ENCODE measurements at regions not wholly inside any gene's neighbourhood (a gene's known extent, or its start where the extent isn't known, plus 50 kb on each side); places are given as distances from the start of the nearest gene placed in this dataset.

DNA sequence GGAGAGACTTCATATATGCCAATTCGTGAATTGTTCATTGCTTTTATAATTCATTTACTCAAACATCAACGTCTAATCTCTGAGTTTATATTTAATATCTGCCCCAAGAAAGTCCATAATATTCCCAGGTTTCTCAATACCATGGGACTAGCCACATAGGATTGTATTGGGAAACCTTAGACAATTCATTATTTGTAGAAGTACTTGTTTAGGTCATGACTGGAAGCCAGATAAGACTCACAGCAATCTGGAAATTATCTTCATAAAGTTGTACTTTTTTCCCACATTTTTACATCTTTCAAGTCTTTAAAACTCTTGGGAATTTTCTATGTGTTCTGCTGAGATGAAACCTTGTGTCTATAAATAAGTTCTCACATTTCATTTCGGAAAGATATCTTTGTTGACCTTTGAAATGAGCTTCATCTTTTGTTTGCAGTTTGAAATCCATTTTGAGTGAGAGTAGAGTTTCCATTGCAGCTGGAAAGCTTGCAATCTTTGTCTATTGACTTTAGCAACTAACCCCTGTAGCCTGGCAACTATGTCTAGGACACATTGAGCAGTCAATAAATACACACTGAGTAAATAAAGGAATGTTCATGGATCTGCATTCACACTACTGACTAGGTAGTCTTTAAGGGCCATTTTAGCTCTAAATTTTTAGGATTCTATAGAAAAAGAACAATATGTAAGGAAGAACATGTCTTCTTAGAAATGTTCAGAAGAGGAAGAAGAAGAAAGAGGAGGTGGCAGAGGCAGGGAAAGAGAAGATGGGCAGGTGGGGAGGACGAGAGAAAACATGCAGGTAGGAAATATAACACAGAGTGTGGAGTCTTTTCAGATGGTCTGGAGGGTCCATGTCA is 154.4 kb downstream of the LRIG3 start:
- Histone ChIP-seq H3K27me3 (ENCODE audit: control insufficient read depth, insufficient read depth, low read length) (no peaks in the 10 kb centered on the region), H3K27ac (ENCODE audit: low read depth, low read length) (no peak overlapping the region), H3K9me3 (ENCODE audit: control insufficient read depth, insufficient read depth, low read length) (no peaks in the 10 kb centered on the region), H3K4me3 (ENCODE audit: low read depth, low read length) (no peak overlapping the region)
- ChIA-PET CTCF (interaction anchor here (1.2 kb wide), 1 partner anchor 162 kb away, joined by 3 read pairs; no protein-coding TSS in a partner anchor), POLR2A (interaction anchor here (0.8 kb wide), 1 partner anchor 15 kb away, joined by 3 read pairs; no protein-coding TSS in a partner anchor)
- TF ChIP-seq, protein P1, sequence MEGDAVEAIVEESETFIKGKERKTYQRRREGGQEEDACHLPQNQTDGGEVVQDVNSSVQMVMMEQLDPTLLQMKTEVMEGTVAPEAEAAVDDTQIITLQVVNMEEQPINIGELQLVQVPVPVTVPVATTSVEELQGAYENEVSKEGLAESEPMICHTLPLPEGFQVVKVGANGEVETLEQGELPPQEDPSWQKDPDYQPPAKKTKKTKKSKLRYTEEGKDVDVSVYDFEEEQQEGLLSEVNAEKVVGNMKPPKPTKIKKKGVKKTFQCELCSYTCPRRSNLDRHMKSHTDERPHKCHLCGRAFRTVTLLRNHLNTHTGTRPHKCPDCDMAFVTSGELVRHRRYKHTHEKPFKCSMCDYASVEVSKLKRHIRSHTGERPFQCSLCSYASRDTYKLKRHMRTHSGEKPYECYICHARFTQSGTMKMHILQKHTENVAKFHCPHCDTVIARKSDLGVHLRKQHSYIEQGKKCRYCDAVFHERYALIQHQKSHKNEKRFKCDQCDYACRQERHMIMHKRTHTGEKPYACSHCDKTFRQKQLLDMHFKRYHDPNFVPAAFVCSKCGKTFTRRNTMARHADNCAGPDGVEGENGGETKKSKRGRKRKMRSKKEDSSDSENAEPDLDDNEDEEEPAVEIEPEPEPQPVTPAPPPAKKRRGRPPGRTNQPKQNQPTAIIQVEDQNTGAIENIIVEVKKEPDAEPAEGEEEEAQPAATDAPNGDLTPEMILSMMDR (IDR thresholded peaks at IDR 0.05; ENCODE audit: low read depth, low read length): no peak
- no peak for DNase-seq (ENCODE audit: low read depth, low spot score)

DNA sequence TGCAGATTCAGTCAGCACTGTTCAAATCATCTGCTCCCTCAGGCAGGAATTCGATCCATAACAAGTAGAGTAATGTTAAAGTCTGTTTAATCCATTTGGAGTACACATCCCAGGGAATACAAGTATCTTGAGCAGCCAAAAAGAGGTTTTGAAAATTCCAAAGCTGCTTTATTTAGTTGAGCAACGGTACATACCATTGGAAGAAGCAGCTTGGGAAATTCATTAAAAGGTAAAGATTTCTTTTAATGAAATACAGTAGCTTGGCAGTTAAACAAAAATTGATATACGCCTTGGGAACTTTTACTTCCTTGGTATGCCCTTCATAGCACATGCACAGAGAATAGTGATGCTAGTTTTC is 153.8 kb downstream of the LRIG3 start:
- CTCF ChIA-PET: interaction anchor here (1.2 kb wide), 1 partner anchor 161 kb away, joined by 3 read pairs; no protein-coding TSS in a partner anchor
- no peaks in the 10 kb centered on the region for H3K9me3 ChIP-seq (ENCODE audit: control insufficient read depth, insufficient read depth, low read length)
- TF ChIP-seq, protein P1 (IDR thresholded peaks at IDR 0.05; ENCODE audit: low read depth, low read length): no peak
- DNase-seq (ENCODE audit: low read depth, low spot score): no peak
- H3K4me3 ChIP-seq (ENCODE audit: low read depth, low read length): no peak overlapping the region
- H3K27ac ChIP-seq (ENCODE audit: low read depth, low read length): no peak overlapping the region
- POLR2A ChIA-PET: interaction anchor here (0.8 kb wide), 1 partner anchor 16 kb away, joined by 3 read pairs; no protein-coding TSS in a partner anchor
- H3K27me3 ChIP-seq (ENCODE audit: control insufficient read depth, insufficient read depth, low read length): no peaks in the 10 kb centered on the region

DNA sequence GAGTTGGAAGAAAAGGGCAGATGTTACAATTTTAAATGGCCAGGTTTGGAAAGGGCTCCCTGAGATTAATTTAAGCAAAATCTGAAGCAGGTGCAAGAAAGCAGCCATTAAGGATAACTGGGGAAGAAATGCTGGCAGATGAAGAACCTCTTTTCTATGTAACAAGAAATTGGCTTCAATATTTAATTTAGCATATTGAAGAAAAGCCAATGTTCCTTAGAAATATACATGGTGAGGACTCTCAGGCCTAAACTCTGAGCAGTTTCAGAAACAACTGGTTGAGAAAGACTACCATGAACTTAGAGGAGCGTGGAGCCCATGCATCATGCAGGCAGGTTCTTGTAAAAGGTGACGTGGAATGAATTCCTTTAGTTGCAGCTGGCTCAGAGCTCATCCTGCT is 152.8 kb downstream of the LRIG3 start:
- Histone ChIP-seq H3K4me3 (ENCODE audit: low read depth, low read length) (no peak overlapping the region), H3K9me3 (ENCODE audit: control insufficient read depth, insufficient read depth, low read length) (no peaks in the 10 kb centered on the region), H3K27ac (ENCODE audit: low read depth, low read length) (no peak overlapping the region), H3K27me3 (ENCODE audit: control insufficient read depth, insufficient read depth, low read length) (no peaks in the 10 kb centered on the region)
- DNase-seq (ENCODE audit: low read depth, low spot score): no peak
- TF ChIP-seq, protein P1 (IDR thresholded peaks at IDR 0.05; ENCODE audit: low read depth, low read length): no peak
- ChIA-PET CTCF (no interaction called here), POLR2A (no interaction called here)

DNA sequence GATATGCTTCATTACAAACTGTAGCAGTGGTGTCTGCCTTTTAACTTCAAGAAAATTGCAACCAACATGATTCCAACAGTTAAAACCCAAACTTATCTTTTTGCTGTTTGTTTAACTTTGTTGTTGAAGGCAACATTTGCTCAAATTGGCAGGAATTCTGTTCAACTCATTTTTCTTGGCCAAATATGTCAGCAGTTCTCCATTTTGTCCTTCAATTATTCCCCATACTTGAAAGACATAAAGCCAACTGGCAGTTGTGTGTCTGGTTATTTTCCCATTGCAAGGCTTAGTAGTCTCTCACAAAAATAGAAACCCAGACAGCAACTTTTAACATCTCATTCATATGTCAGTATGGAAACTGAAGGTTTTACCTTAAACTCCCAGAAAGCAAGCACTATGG is 146.3 kb downstream of the LRIG3 start:
- ChIA-PET CTCF (no interaction called here), POLR2A (no interaction called here)
- TF ChIP-seq, protein P1 (IDR thresholded peaks at IDR 0.05; ENCODE audit: low read depth, low read length): no peak
- no peaks in the 10 kb centered on the region for H3K27me3 ChIP-seq (ENCODE audit: control insufficient read depth, insufficient read depth, low read length)
- DNase-seq (ENCODE audit: low read depth, low spot score): no peak
- no peaks in the 10 kb centered on the region for H3K9me3 ChIP-seq (ENCODE audit: control insufficient read depth, insufficient read depth, low read length)
- H3K4me3 ChIP-seq (ENCODE audit: low read depth, low read length): no peak overlapping the region
- H3K27ac ChIP-seq (ENCODE audit: low read depth, low read length): no peak overlapping the region

DNA sequence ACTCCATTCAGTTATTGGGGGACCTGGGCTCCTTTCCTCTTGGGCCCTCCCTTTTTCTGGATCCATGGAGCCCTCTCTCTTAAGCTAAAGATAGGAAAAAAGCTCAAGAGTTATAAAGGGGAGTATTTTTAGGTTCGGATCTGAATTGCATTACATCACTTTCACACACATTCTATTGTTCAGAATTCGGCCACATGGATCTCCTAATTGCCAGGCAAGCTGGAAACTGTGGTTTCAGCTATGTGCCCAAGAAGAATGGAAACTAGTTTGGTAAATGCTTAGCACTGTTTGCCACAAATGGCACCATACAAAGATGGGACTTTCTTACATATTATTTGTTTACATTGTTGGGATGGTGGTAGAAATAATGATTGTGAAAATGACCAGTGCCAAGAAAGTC is 145.6 kb downstream of the LRIG3 start:
- ChIA-PET CTCF (no interaction called here), POLR2A (no interaction called here)
- TF ChIP-seq, protein P1 (IDR thresholded peaks at IDR 0.05; ENCODE audit: low read depth, low read length): no peak
- Histone ChIP-seq H3K4me3 (ENCODE audit: low read depth, low read length) (no peak overlapping the region), H3K27me3 (ENCODE audit: control insufficient read depth, insufficient read depth, low read length) (no peaks in the 10 kb centered on the region), H3K27ac (ENCODE audit: low read depth, low read length) (no peak overlapping the region), H3K9me3 (ENCODE audit: control insufficient read depth, insufficient read depth, low read length) (no peaks in the 10 kb centered on the region)
- no peak for DNase-seq (ENCODE audit: low read depth, low spot score)
